HG03108 (cell line): ENCODE measurements at regions not wholly inside any gene's neighbourhood (a gene's known extent, or its start where the extent isn't known, plus 50 kb on each side); places are given as distances from the start of the nearest gene placed in this dataset.

Source experiments
- ATAC-seq: cut with Tn5 transposase; IDR thresholded peaks from one replicate; pipeline ENCODE4 v1.9.1; 2021; ENCODE audit warnings: moderate library complexity; ENCODE audit not compliant: unreplicated experiment

- ATAC-seq: no peak
These were observed 1477.6 kb downstream of the KCNT2 start for GRCh38 chr1:195130598-195130997.

- no peak for ATAC-seq
These were observed 1485.7 kb downstream of the KCNT2 start for GRCh38 chr1:195122497-195122896.

- no peak for ATAC-seq
These were observed 1494.8 kb downstream of the KCNT2 start for GRCh38 chr1:195113471-195113870.

GRCh38 chr1:195105773-195106172 lies 1502.5 kb downstream of the KCNT2 start:
- ATAC-seq: no peak

- no peak for ATAC-seq
These were observed 1503.0 kb downstream of the KCNT2 start for GRCh38 chr1:195105281-195105680.

GRCh38 chr1:195097316-195097715 lies 1510.9 kb downstream of the KCNT2 start:
- no peak for ATAC-seq

- no peak for ATAC-seq
These were observed 1512.2 kb downstream of the KCNT2 start for GRCh38 chr1:195096051-195096521.

- ATAC-seq: no peak
These were observed 1523.0 kb downstream of the KCNT2 start for GRCh38 chr1:195085196-195085595.

- no peak for ATAC-seq
These were observed 1526.1 kb downstream of the KCNT2 start for GRCh38 chr1:195082183-195082582.

GRCh38 chr1:195076682-195077081 lies 1531.6 kb downstream of the KCNT2 start:
- no peak for ATAC-seq

GRCh38 chr1:195075973-195076372 lies 1532.3 kb downstream of the KCNT2 start:
- no peak for ATAC-seq

GRCh38 chr1:195071461-195071860 lies 1536.8 kb downstream of the KCNT2 start:
- ATAC-seq: no peak

GRCh38 chr1:195065437-195065836 lies 1542.8 kb downstream of the KCNT2 start:
- ATAC-seq: no peak

GRCh38 chr1:195064358-195064757 lies 1543.9 kb downstream of the KCNT2 start:
- ATAC-seq: no peak

- no peak for ATAC-seq
These were observed 1554.0 kb downstream of the KCNT2 start for GRCh38 chr1:195054217-195054687.

- ATAC-seq: no peak
These were observed 1554.8 kb downstream of the KCNT2 start for GRCh38 chr1:195053478-195053877.

GRCh38 chr1:195047772-195048171 lies 1560.5 kb downstream of the KCNT2 start:
- ATAC-seq: no peak

GRCh38 chr1:195045072-195045471 lies 1563.2 kb downstream of the KCNT2 start:
- ATAC-seq: no peak

- ATAC-seq: no peak
These were observed 1577.4 kb downstream of the KCNT2 start for GRCh38 chr1:195030793-195031192.

- ATAC-seq: no peak
These were observed 1581.4 kb downstream of the KCNT2 start for GRCh38 chr1:195026792-195027191.

- ATAC-seq: no peak
These were observed 1588.9 kb downstream of the KCNT2 start for GRCh38 chr1:195019385-195019784.

GRCh38 chr1:195012995-195013394 lies 1595.2 kb downstream of the KCNT2 start:
- no peak for ATAC-seq

GRCh38 chr1:195005338-195005737 lies 1602.9 kb downstream of the KCNT2 start:
- ATAC-seq: no peak
